OCI-LY1 (cell line): ENCODE measurements at regions not wholly inside any gene's neighbourhood (a gene's known extent, or its start where the extent isn't known, plus 50 kb on each side); places are given as distances from the start of the nearest gene placed in this dataset.

ENCODE experiments used
- H2AFZ ChIP-seq: fragments of 200-600 bp; sonication (generic), shearing (Covaris generic); 2 replicates; pipeline ENCODE4 v1.6.0; 2014; ENCODE audit warnings: antibody characterized with exemption, mild to moderate bottlenecking, low read length
- H3F3A ChIP-seq: fragments of 200-600 bp; sonication (generic), shearing (Covaris generic); 2 replicates; pipeline ENCODE4 v1.6.0; 2014; ENCODE audit warnings: mild to moderate bottlenecking, antibody characterized with exemption, low read length, moderate library complexity; ENCODE audit not compliant: insufficient read depth
- H3K27ac ChIP-seq: fragments of 200-600 bp; sonication (generic); 2 replicates; pipeline ENCODE4 v1.5.1; 2014; ENCODE audit warnings: low read length, mixed run types, mild to moderate bottlenecking, low read depth; ENCODE audit not compliant: poor library complexity, severe bottlenecking
- H3K27me3 ChIP-seq: fragments of 200-600 bp; sonication (generic); 2 replicates; pipeline ENCODE4 v1.6.0; 2014; ENCODE audit warnings: antibody characterized with exemption, mild to moderate bottlenecking, low read length, moderate library complexity; ENCODE audit not compliant: insufficient read depth
- H3K36me3 ChIP-seq: fragments of 200-600 bp; sonication (generic); 2 replicates; pipeline ENCODE4 v1.6.1; 2014; ENCODE audit warnings: mild to moderate bottlenecking, antibody characterized with exemption, low read length, moderate library complexity, mixed read lengths; ENCODE audit not compliant: insufficient read depth
- H3K4me1 ChIP-seq: fragments of 200-600 bp; sonication (generic); 2 replicates; pipeline ENCODE4 v1.5.1; 2014; ENCODE audit warnings: mild to moderate bottlenecking, low read length, moderate library complexity; ENCODE audit not compliant: insufficient read depth, severe bottlenecking
- H3K4me2 ChIP-seq: fragments of 200-600 bp; sonication (generic), shearing (Covaris generic); 2 replicates; pipeline ENCODE4 v1.6.1; 2014; ENCODE audit warnings: low read length
- H3K4me3 ChIP-seq: fragments of 200-600 bp; sonication (generic); 2 replicates; pipeline ENCODE4 v1.5.1; 2014; ENCODE audit warnings: low read length, low read depth, mild to moderate bottlenecking, mixed read lengths; ENCODE audit not compliant: poor library complexity, severe bottlenecking
- H3K79me2 ChIP-seq: fragments of 200-600 bp; shearing (Covaris generic); 2 replicates; pipeline ENCODE4 v1.6.1; 2016; ENCODE audit warnings: mixed run types, low read length, mixed read lengths; ENCODE audit not compliant: insufficient read depth
- H3K9ac ChIP-seq: fragments of 200-600 bp; sonication (generic), shearing (Covaris generic); 2 replicates; pipeline ENCODE4 v1.6.1; 2014; ENCODE audit warnings: mild to moderate bottlenecking, low read length, mixed read lengths
- H3K9me2 ChIP-seq: fragments of 200-600 bp; sonication (generic), shearing (Covaris generic); 2 replicates; pipeline ENCODE4 v1.6.1; 2014; ENCODE audit warnings: low read depth, mild to moderate bottlenecking, low read length, mixed read lengths
- H3K9me3 ChIP-seq: fragments of 200-600 bp; shearing (Covaris generic); 2 replicates; pipeline ENCODE4 v1.6.1; 2014; ENCODE audit warnings: low read length, mixed read lengths
- H4K20me1 ChIP-seq: fragments of 200-600 bp; sonication (generic), shearing (Covaris generic); 2 replicates; pipeline ENCODE4 v1.6.0; 2016; ENCODE audit warnings: mild to moderate bottlenecking, low read length; ENCODE audit not compliant: insufficient read depth
- CTCF ChIP-seq: fragments of 200-600 bp; sonication (generic), shearing (Covaris generic); IDR thresholded peaks from 2 replicates; pipeline ENCODE4 v1.5.1; 2017; ENCODE audit warnings: mild to moderate bottlenecking, antibody characterized with exemption, low read length, moderate library complexity, mixed read lengths
- EZH2 ChIP-seq: fragments of 200-600 bp; sonication (generic), shearing (Covaris generic); IDR thresholded peaks from 2 replicates; pipeline ENCODE4 v1.8.0; 2017; ENCODE audit warnings: borderline replicate concordance, mixed run types, mild to moderate bottlenecking, antibody characterized with exemption, low read length, moderate library complexity, mixed read lengths

DNA sequence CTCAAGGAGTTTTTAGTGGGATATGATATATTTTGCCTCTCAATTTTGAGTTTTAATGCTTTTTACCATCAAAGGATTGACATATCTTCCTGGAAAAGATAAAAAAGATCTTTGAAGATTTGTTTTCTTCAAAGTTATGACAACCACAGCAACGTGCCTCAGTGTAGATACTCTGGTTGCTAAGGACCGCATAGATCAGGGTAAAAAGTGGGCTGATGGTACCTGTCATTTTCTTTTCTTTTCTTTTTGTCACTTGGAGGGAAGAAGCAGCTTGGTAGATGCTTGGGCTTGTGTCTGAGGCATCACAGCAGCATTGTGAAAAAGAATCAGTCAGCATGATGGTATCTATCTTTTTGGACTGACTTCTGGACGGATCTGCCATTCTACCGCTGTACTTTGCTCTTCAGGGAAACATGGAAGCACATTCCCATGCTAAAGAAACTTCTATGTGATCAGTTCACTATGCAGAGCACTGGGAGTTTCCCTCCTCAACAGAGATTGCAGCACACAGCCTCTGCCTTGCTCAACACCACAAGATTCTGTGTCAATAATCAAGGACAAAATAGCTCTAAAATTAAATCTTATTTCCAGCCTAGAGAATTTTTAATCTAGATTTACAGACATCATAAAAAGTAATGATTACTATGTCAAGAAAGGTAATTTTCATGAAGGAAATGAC is 54.8 kb upstream of the SGK1 start:
- Histone ChIP-seq H3K4me3 (no peak overlapping the region), H3K9me3 (no peaks in the 10 kb centered on the region), H3K4me2 (no peak overlapping the region), H3K79me2 (no peaks in the 10 kb centered on the region), H4K20me1 (no peaks in the 10 kb centered on the region), H3K9me2 (no peaks in the 10 kb centered on the region), H3K27ac (no peak overlapping the region), H3K9ac (no peak overlapping the region), H2AFZ (no peak overlapping the region), H3K4me1 (no peaks in the 10 kb centered on the region), H3F3A (no peaks in the 10 kb centered on the region), H3K27me3 (no peaks in the 10 kb centered on the region), H3K36me3 (no peaks in the 10 kb centered on the region)
- TF ChIP-seq EZH2 (no peak), CTCF (no peak)

- Histone ChIP-seq H3K9me2 (no peaks in the 10 kb centered on the region), H2AFZ (no peak overlapping the region), H3K27me3 (no peaks in the 10 kb centered on the region), H3K4me1 (no peaks in the 10 kb centered on the region), H3K27ac (no peak overlapping the region), H3K79me2 (no peaks in the 10 kb centered on the region), H4K20me1 (no peaks in the 10 kb centered on the region), H3K9me3 (no peaks in the 10 kb centered on the region), H3K9ac (no peak overlapping the region), H3F3A (no peaks in the 10 kb centered on the region), H3K4me3 (no peak overlapping the region), H3K36me3 (no peaks in the 10 kb centered on the region), H3K4me2 (no peak overlapping the region)
- no peak for TF ChIP-seq CTCF
- no peak for TF ChIP-seq EZH2
Measured at GRCh38 chr6:134368670-134369069, 50.8 kb upstream of the SGK1 start.
